NOMO-1 (cell line): ENCODE measurements at regions not wholly inside any gene's neighbourhood (a gene's known extent, or its start where the extent isn't known, plus 50 kb on each side); places are given as distances from the start of the nearest gene placed in this dataset.

Source experiments
- DNase-seq, 2 experiments: peaks; one replicate each; lab custom pipeline; 2025; ENCODE audit not compliant: unreplicated experiment in 2 of 2; lab: John Stamatoyannopoulos, UW

DNA sequence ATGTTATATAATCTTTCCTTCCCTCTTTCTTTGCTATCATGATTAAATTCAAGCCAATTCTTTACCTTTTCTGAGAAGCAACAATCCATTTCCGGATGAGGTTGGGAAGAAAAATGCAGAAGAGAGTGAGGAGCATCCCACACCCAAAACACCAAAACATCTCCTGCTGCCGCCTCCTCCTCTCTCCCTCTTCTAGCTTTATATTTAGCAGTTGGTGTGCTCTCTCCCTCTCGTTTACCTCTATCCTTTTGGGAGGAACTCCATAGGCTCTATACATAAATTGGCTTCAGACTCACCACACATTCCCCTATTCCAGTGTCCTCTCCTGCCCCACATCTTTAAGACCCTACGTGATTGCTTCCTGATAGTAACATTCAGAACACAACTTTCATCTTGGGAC, 332.2 kb upstream of the PLXNA2 start:
- DNase-seq, result no peak

DNA sequence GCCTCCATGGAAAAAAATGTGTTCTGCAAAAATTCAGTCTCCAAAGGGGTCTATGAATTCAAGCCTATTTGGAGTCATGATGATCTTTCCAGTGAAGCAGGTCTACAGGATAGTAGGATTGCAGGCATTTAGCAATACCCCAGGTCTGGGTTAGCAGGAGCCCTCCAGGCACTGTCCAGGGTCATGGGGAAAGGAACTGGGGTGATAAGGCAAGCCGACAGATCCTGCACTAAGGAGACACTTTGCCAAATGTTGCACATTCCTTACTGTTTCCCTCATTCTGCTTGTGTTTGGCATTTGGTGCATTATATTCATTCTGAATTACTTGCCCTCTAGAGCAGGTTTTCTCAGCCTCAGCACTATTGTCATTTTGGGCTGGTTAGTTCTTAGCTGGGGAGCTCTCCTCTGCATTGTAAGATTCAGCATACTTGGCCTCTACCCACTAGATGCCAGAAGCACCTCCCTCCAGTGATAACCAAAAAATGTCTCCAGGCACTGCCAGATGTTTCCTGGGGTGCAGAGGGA, 333.3 kb upstream of the PLXNA2 start:
- no peak for DNase-seq

DNA sequence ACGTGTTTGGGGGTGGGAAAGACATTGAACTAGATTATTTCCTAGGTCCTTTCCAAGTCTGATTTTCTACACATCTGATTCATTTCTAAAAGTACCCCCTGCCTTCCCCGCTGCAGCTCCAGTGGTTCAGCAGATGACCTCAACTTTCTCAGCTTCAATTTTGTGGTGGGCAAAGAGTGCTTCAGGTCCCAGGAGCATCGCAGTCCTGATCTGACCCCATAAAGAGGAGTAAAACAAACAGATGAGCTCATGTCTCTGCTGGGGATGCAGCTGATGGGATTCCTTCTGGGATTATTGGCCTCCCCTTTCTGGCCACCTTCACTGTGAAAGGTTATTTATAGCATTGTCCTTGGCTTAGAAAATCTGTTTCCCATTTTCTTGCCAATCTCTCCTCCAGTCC, 337.0 kb upstream of the PLXNA2 start:
- DNase-seq, result no peak

DNA sequence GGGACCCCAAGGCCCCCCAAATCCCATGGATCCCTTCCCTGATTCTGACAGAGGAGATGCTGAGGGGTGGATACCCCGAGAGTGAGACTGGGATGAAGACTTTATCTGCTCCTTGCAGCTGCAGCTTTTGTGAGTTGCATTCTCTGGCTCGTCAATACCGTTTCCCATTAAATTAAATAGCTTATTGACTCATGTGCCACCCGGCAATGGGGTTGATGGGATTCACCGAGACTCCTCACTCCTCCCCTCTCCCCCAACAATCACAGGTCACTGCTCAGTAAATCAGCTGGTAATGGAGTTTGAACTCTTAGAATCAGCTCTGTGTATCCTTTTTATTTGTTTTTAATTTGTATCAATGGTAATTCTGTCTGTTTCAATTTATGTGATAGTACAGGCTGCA, 337.5 kb upstream of the PLXNA2 start:
- DNase-seq, result no peak

DNA sequence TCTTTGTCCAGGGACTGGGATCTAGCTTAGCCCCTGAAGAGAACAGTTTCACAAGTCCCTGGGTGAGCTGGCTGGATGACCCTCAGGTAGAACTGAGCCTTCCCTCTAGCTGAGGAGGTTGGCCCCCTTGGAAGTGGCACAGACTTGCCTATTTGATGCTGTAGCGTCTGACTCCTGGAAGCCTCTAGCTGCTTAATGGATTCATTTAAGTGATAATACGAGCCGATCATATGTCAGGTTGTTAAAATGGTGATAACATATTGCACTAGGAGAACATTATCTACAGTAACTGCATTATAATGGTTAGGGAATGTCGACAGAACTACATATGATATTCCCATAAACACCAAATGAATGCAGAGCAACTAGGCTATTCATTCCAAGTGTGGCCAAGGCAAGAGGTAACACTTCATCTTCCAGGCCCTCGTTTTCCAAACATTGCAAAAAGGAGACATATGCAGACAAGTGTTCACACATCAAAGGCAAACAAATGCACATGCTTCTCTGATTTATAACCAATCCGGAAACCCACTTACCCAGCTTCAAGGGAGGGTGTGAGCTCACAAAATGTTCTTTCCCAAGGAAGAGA, 340.1 kb upstream of the PLXNA2 start:
- DNase-seq, result no peak

DNA sequence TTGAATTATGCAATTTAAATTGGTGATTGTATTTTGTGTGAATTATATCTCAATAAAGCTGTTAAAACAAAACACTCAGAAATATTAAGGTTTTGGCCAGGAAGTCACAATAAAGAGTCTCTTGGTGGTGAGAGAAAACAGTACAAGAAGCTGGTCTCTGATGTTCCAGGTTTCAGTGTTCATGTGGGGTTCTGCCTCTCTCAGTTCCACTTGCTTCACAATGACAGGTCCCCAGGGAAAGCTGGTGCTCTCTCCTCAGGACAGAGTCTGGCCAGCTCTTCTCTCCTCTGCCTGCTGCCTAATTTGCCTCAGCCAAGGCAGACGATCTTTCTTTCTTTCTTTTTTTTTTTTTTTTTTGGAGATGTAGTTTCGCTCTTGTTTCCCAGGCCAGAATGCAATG, 342.9 kb upstream of the PLXNA2 start:
- no peak for DNase-seq

DNA sequence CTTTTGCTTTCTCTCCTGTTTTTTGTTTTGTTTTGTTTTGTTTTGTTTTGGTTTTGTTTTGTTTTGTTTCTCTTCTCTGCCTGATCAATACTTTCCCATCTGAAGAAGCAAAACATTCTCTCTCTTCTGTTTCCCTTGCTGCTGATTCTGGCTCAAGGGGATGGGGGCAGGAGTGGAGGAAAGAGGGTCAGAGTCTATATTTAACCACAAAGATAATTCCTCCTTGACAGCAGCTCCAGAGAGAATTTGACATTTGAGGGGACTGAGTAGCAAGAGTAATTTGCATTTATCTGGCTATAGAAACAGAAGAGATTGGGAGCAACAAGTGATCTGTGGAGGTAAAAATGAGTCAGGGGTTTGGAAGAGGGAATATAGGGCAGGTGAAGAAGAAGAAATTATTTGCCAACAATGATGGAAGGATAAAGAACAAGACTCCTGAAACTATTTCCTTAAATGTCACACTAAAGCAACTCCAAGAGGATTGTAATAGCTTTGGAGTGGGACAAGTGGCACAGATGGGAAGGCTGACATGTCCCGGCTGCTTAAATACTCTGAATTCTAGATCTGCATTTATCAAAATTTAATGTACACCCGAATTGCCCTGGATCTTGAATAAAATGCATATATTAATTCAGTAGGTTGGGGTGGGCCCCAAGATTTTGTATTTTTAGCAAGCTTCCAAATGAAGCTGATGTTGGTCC, 349.3 kb upstream of the PLXNA2 start:
- DNase-seq, result no peak

DNA sequence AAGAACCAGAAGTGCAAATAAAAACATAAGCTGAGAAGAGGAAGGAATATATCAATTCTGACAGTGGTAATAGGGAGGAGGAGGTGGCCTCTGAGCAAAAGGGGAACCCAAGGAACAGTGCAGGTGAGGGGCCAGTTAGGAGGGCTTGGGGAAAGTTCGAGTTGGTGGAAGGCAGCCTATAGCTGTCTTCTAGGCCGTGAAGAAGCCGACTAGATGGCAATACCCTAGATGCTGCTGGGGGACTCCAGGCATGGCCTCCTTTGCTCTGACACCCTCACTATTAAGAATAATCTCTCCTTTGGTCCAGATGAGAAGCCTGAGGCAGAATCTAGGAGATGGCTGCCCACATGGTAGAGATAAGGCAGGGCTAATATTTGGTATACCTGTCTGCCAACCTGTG, 351.1 kb upstream of the PLXNA2 start:
- DNase-seq, result no peak

DNA sequence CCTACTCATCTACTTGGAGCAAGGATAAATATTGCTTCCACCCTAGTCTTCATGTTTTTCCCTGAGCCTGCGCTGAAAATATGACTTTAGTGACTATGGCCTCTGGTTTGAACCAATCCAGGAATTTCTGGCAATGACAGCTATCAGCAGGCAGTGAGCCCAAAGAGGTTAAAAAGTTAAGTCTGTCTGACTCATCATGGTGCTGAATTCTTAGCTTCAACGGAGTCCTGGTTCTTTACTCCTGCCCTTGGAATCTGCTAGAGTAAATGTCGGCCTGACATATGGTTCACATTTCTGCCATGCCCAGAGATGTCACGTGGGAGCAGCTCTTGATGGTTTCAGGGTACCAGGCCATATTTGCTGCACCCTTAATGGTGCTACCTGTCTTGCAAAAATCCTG, 351.6 kb upstream of the PLXNA2 start:
- DNase-seq, result no peak

DNA sequence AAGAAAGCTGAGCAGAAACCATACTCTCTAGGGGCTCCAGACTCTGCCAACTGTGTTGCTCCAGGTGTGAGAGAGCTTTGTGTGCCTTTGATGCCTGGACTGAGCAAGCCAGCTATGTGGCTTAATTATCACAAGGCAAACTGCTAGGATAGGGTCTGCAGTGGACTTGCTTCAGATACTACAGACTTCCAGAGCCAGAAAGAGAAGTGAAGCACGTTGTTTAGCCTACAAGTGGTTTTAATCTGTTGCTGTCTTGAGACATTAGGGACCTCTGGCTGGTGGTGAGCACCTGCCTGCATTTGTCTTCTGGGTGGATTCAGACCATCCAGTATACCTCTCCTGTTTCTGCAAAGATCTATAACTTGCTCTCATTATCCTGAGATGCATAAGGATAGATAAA, 353.4 kb upstream of the PLXNA2 start:
- DNase-seq, result no peak

DNA sequence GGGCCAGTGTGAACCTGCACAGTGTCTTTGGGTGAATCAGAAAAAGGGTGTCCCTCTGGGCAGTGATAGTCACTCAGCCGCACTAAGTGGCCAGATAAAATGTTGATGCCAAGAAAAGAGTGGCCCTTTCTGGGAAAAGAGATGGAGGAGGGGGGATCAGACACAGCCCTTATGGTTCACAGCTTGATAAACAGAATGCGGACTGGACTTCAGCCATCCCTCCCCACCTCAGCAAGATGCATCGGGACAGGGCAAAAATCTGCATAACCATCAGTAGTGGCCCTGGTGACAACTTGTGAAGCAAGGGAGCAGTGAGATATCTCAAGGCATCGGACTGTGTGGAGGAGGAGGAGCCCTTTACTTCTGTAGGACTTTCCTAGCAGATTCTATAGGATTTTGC, 353.8 kb upstream of the PLXNA2 start:
- no peak for DNase-seq

DNA sequence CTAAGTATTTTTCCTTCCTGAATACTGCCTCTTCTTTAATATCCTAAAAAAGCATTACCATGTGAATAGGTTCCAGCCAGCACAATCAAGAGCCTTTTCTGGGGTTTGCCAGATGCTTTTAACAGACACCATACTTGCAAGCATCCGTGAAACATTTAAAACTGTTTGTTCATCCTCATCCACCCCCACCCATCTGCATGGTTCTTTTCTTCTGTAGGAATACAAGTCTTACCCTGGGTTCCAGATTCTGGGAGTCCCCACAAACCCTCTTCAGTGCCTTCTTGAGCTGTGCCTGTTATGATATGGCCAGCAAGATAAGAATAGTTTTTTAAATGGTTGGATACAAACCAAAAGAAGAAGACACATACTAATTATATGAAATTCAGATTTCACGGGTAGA, 354.9 kb upstream of the PLXNA2 start:
- no peak for DNase-seq

DNA sequence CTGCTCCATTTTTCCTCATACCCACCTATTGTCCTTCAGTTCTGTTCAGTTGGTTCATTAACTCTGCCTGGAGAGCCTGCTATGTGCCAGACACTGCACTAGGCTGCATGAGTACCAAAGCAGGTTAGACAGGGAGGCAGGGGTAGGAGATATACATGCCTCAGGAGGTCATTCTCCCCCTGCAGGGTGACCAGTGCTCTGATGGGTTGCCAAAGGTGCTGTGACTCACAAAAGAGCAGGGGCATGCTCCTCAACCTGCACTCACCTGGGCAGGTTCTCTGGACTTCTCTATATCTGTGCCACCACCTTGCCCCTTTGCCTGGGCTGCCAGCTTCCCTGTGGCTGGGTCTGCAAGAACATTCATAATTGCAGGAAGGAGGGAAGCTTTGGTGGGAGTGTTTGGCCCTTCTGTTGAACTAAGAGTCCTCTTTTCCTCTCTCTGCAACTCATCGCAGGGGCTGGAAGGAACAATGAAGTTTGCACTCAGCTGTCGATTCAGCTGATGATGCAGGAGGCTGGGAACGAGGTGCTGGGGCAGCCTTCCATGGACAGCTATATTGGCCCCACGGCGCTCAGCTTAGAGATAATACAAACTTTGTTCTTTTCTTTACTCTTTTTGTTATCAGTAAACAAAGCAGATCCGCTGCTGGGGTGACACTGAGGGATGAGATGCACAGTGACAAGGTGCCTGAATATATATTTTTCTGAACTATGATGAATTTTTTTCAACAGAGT, 356.4 kb upstream of the PLXNA2 start:
- DNase-seq, result no peak

DNA sequence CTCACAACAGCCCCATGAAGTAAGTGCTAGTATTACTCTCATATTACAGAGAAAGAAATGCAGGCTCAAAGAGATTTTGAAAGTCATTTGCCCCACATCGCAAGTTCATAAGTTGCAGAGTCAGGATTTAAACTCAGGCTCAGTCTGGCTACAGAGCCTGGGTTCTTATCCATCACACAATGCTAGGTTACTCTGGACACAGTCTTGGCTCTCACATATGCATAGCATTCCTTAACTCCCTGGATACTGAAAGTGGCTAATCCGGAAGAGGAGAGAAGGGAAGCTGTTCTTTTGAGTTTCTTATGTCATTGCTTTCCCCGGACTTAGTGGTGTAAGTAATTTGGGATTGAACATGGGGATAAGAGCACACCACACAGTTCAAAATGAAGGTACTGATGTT, 357.4 kb upstream of the PLXNA2 start:
- DNase-seq, result no peak

DNA sequence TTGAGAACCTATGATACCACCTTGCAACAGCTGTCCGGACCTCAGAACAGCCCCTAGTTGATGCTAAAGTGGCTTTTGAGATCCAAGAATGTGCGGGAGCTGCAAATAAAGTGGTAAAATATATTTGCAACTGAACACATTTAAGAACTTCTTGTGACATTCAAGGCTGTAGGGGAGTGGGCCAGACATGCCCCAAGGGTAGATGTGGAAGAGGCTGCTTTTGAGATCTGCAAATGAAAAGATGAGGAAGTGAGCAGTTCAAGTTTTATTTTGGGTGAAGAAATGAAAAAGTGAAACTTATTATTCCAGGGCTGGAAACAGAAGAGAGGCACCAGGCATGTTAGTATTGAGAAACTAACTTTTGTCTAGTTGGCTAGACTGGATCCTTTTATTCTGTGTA, 359.5 kb upstream of the PLXNA2 start:
- DNase-seq, result no peak

DNA sequence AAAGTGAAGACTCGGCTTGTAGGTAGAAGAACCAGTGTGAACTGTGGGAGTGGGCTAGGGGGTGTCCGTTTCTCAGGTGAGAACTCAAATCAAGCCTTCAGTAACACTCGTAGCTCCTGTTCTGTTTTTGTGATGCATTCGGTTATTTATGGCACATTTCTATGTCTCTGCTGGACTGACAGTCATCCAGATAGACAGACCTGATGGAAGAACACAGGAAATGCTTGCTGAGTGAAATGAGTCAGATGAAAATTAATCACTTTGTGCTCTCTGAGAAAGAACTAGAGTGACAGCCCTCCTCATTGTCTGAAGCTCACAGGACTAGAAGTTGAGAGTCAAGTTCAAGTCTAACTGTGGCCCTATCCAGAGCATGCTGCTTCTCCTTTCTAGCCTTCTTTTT, 360.1 kb upstream of the PLXNA2 start:
- DNase-seq, result no peak

DNA sequence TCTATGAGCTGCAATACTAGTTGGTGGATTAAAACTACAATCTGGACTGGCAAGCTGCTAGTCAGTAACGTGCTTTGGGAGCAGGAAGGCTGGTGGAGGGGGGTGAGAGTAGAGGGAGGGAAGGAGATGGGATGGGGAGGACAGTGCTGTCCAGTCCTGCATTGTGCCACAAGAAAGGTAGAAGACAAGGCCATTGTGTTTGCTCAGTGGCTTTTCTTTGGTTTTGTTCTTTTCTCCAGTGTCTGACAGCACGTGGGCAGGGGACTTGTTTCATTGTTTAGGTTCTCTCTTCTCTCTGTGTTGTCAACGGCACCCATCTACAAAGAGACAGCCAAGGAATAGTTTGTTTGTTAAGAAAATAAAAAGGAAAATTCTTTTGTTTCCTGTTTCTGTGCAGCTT, 362.8 kb upstream of the PLXNA2 start:
- DNase-seq, result no peak

DNA sequence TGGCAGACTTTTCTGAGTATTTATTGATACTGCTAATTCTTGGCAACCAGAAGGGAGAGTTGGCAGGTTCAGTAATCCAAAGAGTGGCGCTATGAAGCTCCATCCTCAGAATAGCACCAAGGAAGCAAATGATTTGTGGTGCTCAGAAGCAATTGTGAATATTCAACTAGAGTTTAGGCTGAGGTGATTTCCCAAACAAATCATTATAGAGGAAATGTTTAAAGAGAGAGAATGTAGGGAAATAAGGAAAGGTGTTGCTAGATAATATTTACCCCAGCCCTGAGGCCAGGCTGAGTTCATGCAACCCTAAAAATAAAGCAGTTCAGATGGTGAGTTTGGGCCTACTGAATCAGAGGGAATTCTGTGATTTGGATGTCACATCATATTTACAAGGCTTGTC, 363.4 kb upstream of the PLXNA2 start:
- DNase-seq, result no peak

DNA sequence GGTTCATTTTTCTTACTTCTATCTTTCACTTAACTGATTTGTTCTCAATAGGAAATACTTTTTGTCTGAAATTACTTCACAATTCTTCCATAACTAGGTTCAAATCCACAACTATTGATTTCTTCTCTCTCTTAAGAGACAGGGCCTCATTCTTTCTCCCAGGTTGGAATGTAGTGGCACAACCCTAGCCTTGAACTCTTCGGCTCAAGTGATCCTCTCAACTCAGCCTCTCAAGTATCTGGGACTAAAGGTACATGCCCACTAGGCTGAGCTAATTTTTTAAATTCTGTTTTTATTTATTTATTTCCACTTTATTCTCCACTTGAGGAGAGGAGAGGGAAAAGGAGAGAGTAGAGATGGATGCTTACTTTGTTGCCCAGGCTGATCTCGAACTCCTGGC, 370.4 kb upstream of the PLXNA2 start:
- DNase-seq, result no peak

DNA sequence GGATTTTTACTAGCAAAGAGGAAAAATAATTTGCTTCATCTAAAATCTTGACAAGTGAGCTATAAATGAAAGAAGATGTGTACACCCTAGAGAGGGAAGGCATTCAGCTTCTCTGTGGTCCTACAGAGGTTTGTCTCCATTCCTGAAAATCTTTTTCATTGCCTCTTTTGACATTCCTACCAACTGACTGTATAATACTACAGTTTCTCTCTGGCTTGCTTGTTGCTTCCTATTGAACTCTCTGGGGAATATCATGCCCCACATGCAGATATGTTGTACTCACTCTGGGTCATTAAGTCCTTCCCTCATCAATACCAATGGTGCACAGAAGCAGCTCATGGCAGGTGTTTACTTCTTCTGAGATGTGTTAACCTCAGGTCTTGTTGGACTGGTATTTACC, 371.2 kb upstream of the PLXNA2 start:
- DNase-seq, result no peak

DNA sequence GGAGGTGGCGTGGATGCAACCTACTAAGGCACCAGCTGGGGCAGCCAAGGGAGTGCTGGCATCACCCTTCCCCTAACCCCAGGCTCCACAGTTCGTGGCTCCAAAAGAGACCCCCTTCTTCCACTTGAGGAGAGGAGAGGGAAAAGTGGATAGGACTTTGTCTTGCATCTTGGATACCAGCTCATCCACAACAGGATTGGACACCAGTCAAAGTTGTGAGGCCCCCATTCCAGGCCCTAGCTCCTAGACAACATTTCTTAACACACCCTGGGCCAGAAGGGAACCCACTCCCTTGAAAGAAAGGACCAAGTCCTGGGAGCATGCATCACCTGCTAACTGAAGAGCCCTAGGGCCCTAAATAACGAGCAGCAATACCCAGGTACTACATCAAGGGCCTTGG, 372.6 kb upstream of the PLXNA2 start:
- DNase-seq, result no peak
